COLO668 (cell line): ENCODE measurements at regions not wholly inside any gene's neighbourhood (a gene's known extent, or its start where the extent isn't known, plus 50 kb on each side); places are given as distances from the start of the nearest gene placed in this dataset.

ENCODE experiments used
- DNase-seq: peaks from one replicate; lab custom pipeline; 2025; ENCODE audit not compliant: unreplicated experiment; lab: John Stamatoyannopoulos, UW

- no peak for DNase-seq
Measured at GRCh38 chr11:123260511-123261211, 65.6 kb upstream of the CLMP start.

GRCh38 chr11:123258877-123259276 is 63.8 kb upstream of the CLMP start:
- no peak for DNase-seq

GRCh38 chr11:123257370-123257769 is 62.3 kb upstream of the CLMP start:
- DNase-seq: no peak

- no peak for DNase-seq
Measured at GRCh38 chr11:123255909-123256308, 60.9 kb upstream of the CLMP start.

GRCh38 chr11:123254357-123254756 is 59.3 kb upstream of the CLMP start:
- DNase-seq: no peak

- DNase-seq: no peak
Measured at GRCh38 chr11:123253911-123254310, 58.9 kb upstream of the CLMP start.

- DNase-seq: no peak
Measured at GRCh38 chr11:123253223-123253622, 58.2 kb upstream of the CLMP start.

GRCh38 chr11:123251657-123252344 is 56.8 kb upstream of the CLMP start:
- no peak for DNase-seq

- DNase-seq: no peak
Measured at GRCh38 chr11:123250892-123251656, 56.0 kb upstream of the CLMP start.

GRCh38 chr11:123249354-123249753 is 54.3 kb upstream of the CLMP start:
- DNase-seq: no peak

- no peak for DNase-seq
Measured at GRCh38 chr11:123247813-123248379, 52.8 kb upstream of the CLMP start.

- no peak for DNase-seq
Measured at GRCh38 chr11:123247496-123247799, 52.4 kb upstream of the CLMP start.

- DNase-seq: peak; percentile 76
Measured at GRCh38 chr11:123246749-123247495, 51.9 kb upstream of the CLMP start.

GRCh38 chr11:123245567-123245966 is 50.5 kb upstream of the CLMP start:
- no peak for DNase-seq
